ENCODE measurements at regions not wholly inside any gene's neighbourhood (a gene's known extent, or its start where the extent isn't known, plus 50 kb on each side); places are given as distances from the start of the nearest gene placed in this dataset.

DNA sequence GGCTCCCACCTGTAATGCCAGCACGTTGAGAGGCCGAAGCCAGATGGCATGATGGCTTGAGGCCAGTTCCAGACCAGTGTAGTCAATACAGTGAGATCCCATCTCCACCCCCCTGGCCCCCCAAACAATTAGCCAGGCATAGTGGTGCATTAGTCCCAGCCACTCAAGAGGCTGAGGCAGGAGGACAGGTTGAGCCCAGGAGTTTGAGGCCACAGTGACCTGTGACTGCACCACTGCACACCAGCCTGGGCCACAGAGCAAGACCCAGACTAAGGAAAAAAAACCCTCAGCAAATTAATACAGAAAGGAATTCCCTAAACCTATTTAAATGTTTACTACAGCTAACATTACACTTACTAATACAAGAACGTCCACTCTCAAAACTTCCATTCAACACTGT lies 424.6 kb downstream of the SHQ1 start:
- DNase-seq (ENCODE audit: low read depth, low spot score) (no peak), FAIRE-seq (no peak)
- no peaks in the 10 kb centered on the region for H3K27me3 ChIP-seq (ENCODE audit: control insufficient read depth in 2 of 2, insufficient read depth in 2 of 2, low read length in 2 of 2)
- ChIA-PET CTCF (no interaction called here), POLR2A (no interaction called here)
- intact Hi-C loops (cut with micrococcal nuclease): no loop called here
- TF ChIP-seq POLR2A (IDR thresholded peaks at IDR 0.05; ENCODE audit: low read depth, low read length) (no peak), EZH2 (IDR thresholded peaks at IDR 0.05; ENCODE audit: borderline replicate concordance, low read depth, low read length, severe bottlenecking) (no peak), MYC (IDR thresholded peaks at IDR 0.05; ENCODE audit: low read depth, low read length) (no peak), GATA2 (IDR thresholded peaks at IDR 0.05; ENCODE audit: insufficient read depth, insufficient read length, low read depth, low read length) (no peak), POLR2AphosphoS5 (IDR thresholded peaks at IDR 0.05; ENCODE audit: insufficient read depth, low read depth, low read length) (no peak), FOS (IDR thresholded peaks at IDR 0.05; ENCODE audit: borderline replicate concordance, insufficient read depth, low read length) (no peak), JUN (IDR thresholded peaks at IDR 0.05; ENCODE audit: borderline replicate concordance, insufficient read depth, insufficient read length, low read depth) (no peak)
- TF ChIP-seq, protein P1, sequence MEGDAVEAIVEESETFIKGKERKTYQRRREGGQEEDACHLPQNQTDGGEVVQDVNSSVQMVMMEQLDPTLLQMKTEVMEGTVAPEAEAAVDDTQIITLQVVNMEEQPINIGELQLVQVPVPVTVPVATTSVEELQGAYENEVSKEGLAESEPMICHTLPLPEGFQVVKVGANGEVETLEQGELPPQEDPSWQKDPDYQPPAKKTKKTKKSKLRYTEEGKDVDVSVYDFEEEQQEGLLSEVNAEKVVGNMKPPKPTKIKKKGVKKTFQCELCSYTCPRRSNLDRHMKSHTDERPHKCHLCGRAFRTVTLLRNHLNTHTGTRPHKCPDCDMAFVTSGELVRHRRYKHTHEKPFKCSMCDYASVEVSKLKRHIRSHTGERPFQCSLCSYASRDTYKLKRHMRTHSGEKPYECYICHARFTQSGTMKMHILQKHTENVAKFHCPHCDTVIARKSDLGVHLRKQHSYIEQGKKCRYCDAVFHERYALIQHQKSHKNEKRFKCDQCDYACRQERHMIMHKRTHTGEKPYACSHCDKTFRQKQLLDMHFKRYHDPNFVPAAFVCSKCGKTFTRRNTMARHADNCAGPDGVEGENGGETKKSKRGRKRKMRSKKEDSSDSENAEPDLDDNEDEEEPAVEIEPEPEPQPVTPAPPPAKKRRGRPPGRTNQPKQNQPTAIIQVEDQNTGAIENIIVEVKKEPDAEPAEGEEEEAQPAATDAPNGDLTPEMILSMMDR (IDR thresholded peaks at IDR 0.05; ENCODE audit: extremely low read depth in 1 of 2, insufficient read depth in 1 of 2, low read depth in 1 of 2, low read length in 2 of 2): no peak
- TF ChIP-seq, protein P2, sequence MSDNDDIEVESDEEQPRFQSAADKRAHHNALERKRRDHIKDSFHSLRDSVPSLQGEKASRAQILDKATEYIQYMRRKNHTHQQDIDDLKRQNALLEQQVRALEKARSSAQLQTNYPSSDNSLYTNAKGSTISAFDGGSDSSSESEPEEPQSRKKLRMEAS (IDR thresholded peaks at IDR 0.05; ENCODE audit: insufficient read depth, insufficient read length): no peak
- H3K4me2 ChIP-seq (ENCODE audit: insufficient read depth, low read length): no peak overlapping the region
- no peaks in the 10 kb centered on the region for H3K9me1 ChIP-seq (replicated peaks; ENCODE audit: control insufficient read depth, extremely low read depth, insufficient read depth, low read length)
- dilution Hi-C loops (cut with MboI; ENCODE audit: extremely low pct_ligation_motif_present, low sequenced_read_pairs): no loop called here
- peaks cover 15% of the 10 kb centered on the region for H4K20me1 ChIP-seq (replicated peaks; ENCODE audit: control insufficient read depth, extremely low read depth, insufficient read depth, low read length)
- H3K4me1 ChIP-seq (ENCODE audit: control insufficient read depth, extremely low read depth, insufficient read depth, low read length): peaks cover 11% of the 10 kb centered on the region
- H3K4me3 ChIP-seq (replicated peaks in 1 of 3; ENCODE audit: insufficient read depth in 1 of 3, low read depth in 1 of 3, low read length in 3 of 3): no peak overlapping the region
- H3K79me2 ChIP-seq (ENCODE audit: control insufficient read depth, insufficient read depth, low read length): peaks cover 53% of the 10 kb centered on the region
- H3K36me3 ChIP-seq (ENCODE audit: control insufficient read depth in 2 of 2, extremely low read depth in 1 of 2, insufficient read depth in 2 of 2, low read length in 2 of 2): no peaks in the 10 kb centered on the region
- no peak overlapping the region for H2AFZ ChIP-seq (ENCODE audit: low read depth, low read length)
- no peak overlapping the region for H3K9ac ChIP-seq (replicated peaks; ENCODE audit: extremely low read depth, insufficient read depth, low read length)
- no peak overlapping the region for H3K27ac ChIP-seq (ENCODE audit: insufficient read depth, low read depth, low read length)
- no TSS peak for BruUV-seq (replicated peaks)
- no peaks in the 10 kb centered on the region for H3K9me3 ChIP-seq (replicated peaks; ENCODE audit: control insufficient read depth, insufficient read depth, low read length)

Data from endothelial cell of umbilical vein (primary cell).